ENCODE measurements at regions not wholly inside any gene's neighbourhood (a gene's known extent, or its start where the extent isn't known, plus 50 kb on each side); places are given as distances from the start of the nearest gene placed in this dataset.

DNA sequence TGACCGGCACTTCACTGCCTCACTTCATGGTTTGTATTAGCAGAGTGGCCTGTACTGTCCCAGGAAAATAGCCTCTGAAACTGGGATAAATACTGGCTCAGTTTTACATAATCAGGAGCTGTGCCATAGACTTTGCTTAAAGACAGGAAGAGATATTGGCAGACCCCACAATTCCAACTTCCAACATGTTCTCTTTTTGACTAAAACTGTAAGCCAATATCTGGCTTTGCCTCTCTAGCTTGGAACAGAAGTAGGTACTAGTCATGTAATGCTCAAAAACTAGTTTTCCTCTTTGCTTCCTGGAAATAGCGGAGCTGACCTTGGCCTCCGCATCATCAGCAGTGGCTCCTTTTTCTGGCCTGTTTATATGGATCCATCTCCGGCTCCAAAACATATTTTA, 276.9 kb downstream of the CDH9 start:
- TF ChIP-seq, protein P1, sequence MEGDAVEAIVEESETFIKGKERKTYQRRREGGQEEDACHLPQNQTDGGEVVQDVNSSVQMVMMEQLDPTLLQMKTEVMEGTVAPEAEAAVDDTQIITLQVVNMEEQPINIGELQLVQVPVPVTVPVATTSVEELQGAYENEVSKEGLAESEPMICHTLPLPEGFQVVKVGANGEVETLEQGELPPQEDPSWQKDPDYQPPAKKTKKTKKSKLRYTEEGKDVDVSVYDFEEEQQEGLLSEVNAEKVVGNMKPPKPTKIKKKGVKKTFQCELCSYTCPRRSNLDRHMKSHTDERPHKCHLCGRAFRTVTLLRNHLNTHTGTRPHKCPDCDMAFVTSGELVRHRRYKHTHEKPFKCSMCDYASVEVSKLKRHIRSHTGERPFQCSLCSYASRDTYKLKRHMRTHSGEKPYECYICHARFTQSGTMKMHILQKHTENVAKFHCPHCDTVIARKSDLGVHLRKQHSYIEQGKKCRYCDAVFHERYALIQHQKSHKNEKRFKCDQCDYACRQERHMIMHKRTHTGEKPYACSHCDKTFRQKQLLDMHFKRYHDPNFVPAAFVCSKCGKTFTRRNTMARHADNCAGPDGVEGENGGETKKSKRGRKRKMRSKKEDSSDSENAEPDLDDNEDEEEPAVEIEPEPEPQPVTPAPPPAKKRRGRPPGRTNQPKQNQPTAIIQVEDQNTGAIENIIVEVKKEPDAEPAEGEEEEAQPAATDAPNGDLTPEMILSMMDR (IDR thresholded peaks at IDR 0.05; ENCODE audit: poor library complexity) = no peak
- no peak for TF ChIP-seq EZH2 (IDR thresholded peaks at IDR 0.05; ENCODE audit: borderline replicate concordance)

Data from hepatocyte (in vitro differentiated cells).